GM21367 (cell line): ENCODE measurements at regions not wholly inside any gene's neighbourhood (a gene's known extent, or its start where the extent isn't known, plus 50 kb on each side); places are given as distances from the start of the nearest gene placed in this dataset.

Experiments used
- ATAC-seq: cut with Tn5 transposase; IDR thresholded peaks from one replicate; pipeline ENCODE4 v1.9.1; 2021; ENCODE audit not compliant: unreplicated experiment

DNA sequence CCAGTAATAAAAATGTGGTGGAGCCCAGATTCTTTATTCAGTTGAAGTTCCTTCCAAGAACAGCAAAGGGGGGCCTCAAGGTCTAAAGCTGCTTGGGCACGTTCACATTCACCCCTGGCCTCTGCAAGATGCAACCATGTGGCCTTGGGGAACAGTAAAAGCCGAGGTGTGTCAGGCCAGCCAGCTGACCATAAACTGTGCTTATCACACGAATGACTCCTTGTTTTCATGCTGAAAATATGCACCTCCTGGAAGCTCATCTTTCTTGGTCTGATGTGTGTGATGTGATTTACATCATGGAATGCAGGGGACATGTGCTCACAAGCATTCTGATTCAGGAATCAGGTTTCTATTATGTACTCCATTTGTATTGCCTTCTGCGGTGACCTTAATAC, 211.6 kb upstream of the MARCKS start:
- ATAC-seq: no peak

DNA sequence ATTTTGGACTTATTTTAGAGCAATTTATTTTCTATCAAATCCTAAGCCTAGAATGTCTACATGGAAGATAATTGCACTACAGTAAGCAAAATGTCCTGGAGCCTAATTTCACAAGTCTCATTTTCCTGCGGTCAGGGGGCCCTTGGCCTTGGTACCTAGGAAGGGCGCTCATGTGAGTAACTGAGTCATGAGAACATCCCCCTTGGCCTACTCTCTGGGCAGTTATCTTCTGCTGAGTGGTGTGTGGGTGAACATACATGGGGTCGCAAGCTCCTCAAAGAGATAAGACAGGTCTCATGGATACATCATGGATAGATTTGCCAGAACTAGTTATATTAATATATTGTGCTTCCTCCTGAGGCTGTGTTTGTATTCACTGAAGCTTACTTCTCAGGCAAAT, 211.2 kb upstream of the MARCKS start:
- ATAC-seq: no peak

DNA sequence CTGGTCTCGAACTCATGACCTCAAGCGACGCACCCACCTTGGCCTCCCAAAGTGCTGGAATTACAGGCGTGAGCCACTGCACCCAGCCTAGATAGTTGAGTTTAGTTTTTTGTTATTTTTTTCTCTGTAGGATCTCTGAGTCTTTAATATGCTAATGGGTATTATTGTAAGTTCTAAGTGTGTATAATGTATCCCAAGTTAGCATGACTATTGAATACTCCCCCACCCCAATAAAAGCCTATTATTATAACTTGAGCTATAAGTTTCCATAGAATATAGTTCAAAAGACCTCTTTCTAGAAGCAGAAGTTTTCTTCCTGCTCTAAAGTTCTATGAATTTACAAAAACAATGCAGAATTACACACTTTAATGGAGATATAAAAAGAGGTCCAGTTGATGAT, 210.4 kb upstream of the MARCKS start:
- ATAC-seq: no peak

DNA sequence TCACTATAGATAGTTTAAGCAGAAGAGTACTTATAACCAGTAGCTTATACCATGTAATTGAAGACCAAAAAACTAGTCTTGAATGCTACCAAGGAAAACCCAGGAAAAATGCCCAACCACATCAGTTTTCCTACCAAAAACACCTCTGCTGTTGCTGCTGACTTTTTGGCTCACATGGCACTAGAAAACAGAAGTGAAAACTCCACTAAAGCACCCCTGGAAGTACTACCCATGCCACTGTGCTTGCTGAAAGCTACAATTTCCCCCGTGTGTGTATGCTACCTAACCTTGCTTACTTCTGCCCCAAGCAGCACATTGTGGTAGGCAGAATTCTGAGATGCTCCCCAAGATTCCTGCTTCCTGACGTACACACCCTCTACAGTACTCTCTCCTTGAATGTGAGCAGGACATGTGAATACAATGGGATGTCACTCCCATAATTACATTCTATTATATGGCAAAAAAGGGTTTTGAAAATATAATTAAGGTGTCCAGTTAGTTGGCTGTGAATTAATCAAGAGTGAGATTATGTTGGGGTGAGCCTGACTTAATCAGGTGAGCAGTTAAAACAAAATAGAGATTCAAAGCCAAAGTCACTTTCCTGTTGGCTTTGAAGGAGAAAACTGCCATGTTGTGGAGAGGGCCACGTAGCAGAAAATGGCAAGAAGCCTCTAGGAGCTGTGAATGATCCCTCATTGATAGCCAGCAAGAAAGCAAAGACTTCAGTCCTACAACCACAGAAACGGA, 209.8 kb upstream of the MARCKS start:
- no peak for ATAC-seq

DNA sequence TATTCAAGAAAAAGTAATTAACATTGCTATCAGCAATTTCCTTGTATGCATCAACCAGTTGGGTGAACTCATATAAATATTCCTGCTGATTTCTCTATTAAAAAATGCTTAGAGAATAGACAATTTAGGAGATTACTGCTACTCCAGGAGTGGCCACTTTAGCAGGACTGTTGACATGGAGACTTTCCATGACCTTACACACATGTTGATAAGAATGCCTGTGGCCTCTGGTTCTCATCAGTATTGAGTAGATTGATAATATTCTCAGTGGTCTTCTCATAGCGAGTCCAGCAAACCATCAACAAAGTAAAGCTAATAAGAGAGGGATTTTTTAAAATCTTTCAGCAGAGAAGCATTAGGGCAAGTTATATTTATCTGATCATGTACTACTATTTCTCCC, 208.4 kb upstream of the MARCKS start:
- no peak for ATAC-seq

DNA sequence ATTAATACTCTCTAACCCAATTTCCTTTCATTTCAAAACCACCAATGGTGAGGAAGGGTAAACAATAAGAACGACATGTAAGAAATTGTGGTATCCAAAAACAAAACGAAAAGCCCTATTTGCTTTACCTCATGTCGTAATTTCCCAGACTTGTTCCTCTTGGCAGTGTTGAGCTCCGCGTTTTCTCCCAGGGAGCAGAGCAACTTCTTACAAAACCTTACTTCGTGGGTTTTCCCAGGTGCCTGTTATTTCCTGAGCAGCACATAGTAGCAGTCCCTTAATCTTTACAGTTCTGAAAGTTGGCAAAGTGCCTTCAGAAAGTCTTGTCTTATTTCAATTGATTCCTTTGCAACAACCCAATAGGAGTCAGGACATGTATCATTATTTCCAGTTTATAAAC, 207.9 kb upstream of the MARCKS start:
- no peak for ATAC-seq

DNA sequence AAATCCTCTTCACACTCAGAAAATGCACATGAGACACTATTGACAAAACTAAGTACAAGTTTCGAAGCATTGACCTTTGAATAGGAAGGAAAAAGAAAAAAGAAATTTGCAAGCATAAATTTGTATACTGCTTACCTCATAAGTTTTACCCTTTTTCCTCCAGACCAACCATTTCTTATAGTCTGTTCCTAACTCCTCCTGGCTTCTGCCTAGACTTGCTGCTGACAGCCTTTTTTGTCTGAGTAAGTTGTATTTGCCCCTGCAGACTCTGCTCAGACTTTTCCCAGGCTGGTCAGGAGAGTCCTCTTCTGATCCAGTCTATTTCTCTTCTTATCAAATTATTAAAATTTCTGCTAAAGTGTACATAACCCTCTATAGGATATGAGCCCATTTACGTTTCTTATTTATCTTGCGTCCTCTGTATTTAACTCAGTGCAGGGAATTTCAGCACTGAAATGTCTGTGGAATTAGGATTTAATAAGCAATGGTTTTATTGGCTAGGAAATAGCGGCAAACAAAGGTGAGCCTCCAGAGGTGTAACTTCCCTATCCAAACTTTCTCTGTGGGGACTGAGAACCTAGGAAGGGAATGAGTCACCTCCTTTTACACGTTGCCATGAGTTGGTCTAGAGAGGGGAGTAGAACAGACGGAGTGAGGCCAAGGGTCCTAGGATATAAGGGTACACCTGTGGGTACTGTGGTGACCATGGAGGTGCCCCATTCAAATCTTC, 207.1 kb upstream of the MARCKS start:
- no peak for ATAC-seq

DNA sequence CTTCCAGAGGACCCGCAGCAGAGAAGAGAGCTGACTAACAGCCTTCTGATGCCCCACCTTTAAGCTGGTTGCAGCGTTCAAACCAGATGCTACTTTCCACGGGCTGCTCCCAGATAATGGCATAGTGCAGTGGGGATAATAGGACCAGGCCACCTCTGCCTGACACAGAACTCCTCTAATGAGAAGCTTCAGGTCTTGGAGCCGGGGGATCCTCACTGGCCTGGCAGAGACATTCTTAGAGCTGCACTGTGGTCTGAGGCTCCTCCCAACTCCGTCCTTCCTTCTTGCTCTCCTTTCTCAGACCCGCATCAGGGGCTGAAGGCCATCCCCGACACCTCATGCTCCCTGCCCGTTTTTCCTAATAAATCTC, 206.6 kb upstream of the MARCKS start:
- ATAC-seq: no peak

DNA sequence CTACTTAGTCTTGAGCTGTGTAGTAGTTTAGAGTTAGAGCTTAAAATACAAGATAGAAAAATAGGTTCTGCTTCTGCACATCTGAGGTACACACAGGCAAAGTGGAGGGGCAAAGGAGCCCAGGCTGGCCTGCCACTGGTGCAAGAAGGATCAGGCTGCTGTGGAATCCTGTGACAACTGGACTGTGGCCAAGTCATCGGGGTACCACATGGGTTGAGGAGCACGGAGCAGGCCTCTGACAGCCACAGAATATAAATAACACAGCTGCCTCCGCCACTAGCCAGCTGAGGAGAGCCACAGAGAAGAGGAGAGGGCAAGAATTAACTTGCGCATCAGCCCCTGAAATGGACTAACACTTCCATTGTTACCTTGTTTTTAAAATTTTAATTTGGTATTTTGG, 206.0 kb upstream of the MARCKS start:
- no peak for ATAC-seq

DNA sequence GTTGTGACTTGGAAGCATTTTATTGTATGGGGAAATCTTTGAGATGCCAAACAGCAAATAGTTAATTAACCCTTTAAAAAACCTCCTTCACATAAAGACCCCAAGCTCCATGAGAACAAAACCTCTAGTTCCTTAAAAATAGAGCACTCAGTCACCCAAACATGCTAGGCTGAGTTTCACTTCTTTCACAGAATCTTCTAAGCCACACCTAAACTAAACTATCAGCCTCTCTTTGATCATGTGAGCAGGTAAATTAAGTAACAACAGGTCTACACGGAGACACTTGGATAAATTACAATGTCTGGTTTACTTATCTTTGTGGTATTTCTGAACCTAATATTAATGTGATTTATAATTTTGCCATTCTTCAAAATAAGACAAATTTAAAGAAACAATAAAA, 205.2 kb upstream of the MARCKS start:
- no peak for ATAC-seq

DNA sequence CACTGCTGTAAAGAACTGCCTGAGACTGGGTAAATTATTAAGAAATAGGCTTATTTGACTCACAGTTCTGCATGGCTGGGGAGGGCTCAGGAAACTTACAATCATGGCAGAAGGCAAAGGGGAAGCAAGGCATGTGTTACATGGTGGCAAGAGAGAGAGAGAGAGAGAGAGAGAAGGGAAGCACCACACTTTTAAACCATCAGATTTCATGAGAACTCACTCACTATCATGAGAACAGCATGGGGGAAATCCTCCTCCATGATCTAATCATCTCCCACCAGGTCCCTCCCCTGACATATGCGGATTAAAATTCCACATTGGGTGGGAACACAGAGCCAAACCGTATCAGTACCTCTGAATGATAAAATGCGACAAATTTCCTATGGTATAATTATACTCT, 203.9 kb upstream of the MARCKS start:
- no peak for ATAC-seq

DNA sequence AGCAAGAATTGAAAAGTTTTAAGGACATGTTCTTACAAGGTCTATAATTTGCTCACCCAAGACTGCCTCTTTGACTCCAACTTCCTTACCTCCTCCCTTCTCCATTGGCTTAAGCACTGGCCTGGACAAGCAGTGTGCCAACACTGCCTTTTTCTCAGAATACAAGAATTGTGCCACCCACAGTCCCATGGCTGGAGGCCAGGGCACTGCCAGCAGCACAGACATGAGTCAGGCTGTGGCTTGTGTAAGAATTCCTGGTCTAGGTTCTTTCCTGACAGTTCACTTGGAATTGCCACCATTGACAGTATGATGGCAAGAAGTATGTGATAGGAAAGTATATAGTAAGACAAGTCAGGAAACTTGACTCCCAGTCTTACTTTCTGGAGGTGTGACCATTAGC, 202.7 kb upstream of the MARCKS start:
- no peak for ATAC-seq

DNA sequence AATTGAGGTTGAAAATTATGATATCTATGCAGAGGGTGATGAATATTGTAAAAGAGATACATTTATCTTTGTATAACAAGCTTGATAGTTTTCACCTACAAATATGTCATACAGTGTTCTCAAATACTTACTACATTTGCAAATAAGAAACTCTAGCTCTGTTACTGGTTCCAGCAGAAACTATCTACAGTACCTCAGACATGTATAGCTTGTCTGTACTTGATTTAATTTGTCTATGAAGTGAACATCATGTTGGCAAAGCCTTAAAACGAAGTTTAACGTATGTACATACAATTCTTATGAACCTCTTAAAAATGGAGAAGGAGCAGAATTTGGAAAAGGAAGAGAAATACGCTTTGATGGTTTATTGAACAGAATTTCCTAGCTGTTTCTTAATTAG, 201.4 kb upstream of the MARCKS start:
- ATAC-seq: no peak

DNA sequence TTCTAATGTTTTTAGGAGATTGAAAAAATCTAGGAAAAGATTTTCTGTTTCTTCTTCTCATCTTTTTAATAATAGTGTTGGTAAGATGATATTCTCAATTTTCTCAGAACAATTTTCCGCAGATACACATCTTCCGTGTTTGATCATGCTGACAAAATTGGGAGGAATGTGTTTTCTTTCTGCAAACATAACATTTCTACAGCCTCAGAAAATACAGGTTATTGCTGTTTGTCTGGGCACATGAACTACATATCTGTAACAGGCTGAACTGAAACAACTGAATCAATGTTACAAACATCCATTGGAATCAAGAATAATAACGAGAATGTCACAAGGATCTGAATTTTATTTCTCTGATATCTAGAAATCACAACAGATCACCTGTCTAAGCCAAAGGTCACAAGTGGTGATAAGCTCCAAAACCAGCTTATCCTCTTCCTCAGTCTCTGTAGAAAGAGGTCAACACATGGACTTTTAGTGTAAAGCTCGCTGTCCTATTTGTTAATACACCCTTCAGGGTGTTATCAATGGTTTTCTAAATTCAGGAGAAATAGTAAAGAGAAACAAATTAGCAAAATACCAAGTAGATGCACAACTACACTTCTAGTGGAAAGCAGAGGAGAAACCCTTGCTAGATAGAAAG, 197.3 kb upstream of the MARCKS start:
- ATAC-seq: no peak

DNA sequence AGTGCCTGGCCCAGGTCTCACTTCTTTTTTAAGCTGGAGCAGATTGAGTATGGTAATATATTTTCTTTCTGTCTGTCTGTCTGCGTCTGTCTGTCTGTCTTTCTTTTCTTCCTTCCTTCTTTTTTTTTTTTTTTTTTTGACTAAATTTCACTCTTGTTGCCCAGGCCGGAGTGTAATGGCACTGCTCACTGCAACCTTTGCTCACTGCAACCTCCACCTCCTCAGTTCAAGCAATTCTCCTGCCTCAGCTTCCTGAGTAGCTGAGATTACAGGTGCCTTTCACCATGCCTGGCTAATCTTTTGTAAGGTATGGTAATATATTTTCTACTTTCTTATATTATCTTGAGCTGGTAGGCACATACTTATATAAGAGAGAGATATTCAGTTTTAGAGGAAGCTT, 196.3 kb upstream of the MARCKS start:
- no peak for ATAC-seq

DNA sequence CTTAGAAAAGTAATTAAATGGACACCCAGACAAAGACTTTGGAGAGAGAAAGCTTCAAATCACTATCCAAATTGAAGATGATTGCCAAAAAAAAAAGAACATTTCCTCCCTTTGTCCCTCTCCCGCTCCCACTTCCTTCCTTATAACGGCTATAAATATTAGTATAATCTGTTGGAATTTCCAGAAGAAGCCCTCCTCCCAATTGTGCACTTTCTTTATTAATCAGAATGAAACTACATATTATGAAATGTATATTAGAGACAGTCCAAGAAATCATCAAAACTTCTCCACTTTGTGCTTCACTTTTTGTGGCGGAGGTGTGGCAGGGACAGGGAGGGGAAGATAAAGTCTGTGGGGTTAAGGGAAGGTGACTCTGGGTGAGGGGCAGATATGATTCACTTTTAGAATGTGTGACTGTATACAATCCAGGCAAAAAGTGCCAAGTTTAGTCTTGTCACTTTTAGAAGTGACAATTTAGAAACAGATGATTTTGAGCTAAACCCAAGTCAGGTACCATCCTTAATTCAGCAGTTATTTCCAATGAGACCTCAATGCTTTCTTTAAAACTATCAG, 195.0 kb upstream of the MARCKS start:
- no peak for ATAC-seq

DNA sequence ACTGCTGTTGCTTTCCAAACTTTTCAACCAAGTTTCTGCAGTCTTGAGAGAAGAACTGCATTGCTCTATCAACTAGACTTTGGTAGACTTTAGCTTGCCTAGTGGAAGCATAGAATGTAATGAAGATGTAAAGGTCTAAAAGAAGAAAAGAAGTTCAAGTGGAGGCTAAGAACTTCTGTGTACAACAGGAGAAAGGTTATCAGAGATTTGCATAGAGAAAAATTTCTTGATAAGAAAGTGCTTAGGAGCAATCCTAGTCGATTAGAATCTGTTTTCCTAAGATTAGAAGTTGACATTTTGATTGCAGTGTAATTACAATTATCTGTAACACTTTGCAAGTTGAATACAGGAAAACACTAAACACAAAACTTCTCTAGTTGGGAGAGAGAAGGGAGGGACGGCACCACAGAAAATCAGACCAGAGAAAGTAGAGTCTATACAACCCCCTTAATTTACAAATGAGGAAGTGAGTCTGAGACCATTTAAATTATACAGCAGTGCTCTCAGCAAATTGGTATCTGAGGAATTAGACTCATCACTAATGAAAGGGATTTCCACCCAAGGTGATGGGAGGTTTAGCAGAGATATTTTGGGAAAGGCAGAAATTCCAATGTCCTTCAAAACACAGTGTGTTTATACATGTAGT, 194.3 kb upstream of the MARCKS start:
- peak; percentile 61 for ATAC-seq

DNA sequence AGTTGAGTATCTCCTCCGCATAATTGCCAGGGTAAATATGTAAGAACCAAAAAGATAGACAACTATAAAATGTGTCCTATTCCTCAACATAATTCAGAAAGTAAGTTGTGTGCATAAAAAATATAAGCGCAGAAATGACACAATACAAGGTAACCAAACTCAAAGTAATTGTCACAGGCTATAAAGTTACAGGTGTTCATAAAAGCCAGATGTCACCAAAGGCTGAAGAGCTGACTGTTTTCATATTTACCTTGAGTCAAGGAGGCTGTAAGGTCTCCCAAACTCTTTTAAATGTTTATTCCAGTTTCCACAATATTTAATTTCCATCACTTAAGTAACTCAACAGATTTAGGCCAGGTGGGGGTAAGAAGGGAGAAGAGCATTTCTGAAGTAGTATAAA, 192.2 kb upstream of the MARCKS start:
- ATAC-seq: no peak

DNA sequence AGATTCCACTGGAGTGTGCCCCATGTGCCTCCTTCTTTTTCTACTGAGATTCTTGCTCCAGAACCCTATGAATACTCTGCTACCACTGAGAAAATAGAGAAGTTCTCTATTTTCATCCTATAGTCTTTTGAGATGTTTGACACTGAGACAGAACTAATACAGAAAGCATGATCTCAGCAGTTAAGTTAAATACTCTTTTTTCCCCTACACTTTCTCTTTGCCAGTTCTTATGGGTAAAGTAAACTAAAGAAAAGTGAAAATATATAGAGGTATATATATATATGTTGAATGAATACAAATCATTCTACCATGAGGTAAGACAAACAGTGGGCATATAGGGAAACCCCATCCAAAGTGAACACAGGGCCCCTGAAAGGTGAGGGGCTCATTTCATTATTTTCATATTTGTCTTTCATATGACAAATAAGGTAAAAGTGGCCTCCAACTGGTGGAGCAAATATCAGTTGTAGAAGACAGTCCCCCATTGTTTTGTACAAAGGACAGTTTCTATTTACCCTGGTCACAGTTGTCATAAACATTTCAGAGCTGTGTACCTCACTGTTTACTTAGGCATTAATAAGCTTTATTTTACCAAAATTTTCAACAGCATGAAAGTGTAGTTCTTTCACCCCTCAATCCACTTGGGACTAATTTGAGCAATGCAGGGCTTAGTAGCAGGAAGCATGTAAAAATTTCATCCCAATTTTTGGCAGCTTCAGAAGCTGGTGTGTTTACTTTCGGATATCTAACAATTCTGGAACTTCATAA, 188.3 kb upstream of the MARCKS start:
- ATAC-seq: no peak

DNA sequence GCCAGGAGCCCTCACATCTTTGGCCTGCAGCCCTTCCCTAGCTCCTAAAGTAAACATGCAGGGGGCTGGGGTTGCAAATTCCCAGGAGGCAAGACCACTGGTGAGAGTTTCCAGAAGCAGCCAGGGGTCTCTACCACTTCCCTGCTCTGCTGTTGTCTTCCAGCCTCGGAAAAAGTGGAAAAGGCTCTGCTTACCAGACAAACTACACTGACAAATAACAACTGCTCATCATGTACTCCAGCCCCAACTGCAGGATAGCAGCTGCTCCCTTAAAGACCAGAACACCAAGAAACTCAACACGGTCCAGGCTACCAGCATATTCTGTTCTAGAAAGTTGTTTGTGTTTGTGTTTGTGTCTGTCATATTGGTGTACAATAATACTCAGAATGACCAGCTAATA, 187.5 kb upstream of the MARCKS start:
- ATAC-seq: no peak

DNA sequence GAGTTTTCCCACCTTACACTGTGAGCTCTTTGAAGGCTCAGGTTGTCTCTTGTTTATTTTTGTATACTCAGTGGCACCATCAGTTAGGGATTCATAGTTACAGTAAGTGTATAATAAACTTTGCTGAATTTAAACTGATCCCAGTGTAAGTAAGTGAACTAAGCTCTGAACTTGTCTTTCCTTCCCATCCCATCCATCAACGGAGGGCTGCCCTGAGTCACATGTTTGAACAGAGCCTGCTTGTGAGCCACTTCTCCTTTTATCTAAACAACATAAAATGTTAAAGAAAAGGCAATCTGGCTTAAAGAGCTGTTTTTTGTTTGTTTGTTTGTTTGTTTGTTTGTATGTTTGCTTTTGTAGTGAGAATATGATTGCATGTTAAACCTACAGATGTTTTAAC, 185.7 kb upstream of the MARCKS start:
- ATAC-seq: no peak
